Gastroesophageal sphincter (tissue), 3 donors: ENCODE measurements at regions not wholly inside any gene's neighbourhood (a gene's known extent, or its start where the extent isn't known, plus 50 kb on each side); places are given as distances from the start of the nearest gene placed in this dataset.
"Not testable (repeated sequence)": the region's sequence is repeated elsewhere in the genome, so short reads cannot be mapped to it uniquely, and the experiment has no call there.

Experiments used
- EP300 ChIP-seq: sonication (generic); formaldehyde crosslinking; IDR thresholded peaks from one replicate; pipeline ENCODE4 v1.6.1; 2017; ENCODE audit warnings: antibody characterized with exemption, mild to moderate bottlenecking
- POLR2A ChIP-seq, 2 donors: fragments of 450-650 bp; IDR thresholded peaks; one replicate each; pipeline ENCODE4 v1.6.1; 2017; ENCODE audit warnings: antibody characterized with exemption in 2 of 2, mild to moderate bottlenecking in 2 of 2, moderate library complexity in 1 of 2
- POLR2AphosphoS5 ChIP-seq: sonication (generic); formaldehyde crosslinking; IDR thresholded peaks from one replicate; pipeline ENCODE4 v1.6.1; 2017; ENCODE audit warnings: antibody characterized with exemption
- TF ChIP-seq, protein P1 (sequence below), 4 experiments: fragments of 200-600 bp in 2 of 4; fragments of 450-650 bp in 2 of 4; sonication (generic) in 1 of 4; IDR thresholded peaks; one replicate each; pipeline ENCODE4 v1.5.1; 2017 to 2019; ENCODE audit warnings: antibody characterized with exemption in 4 of 4, mild to moderate bottlenecking in 2 of 4, moderate library complexity in 2 of 4

DNA sequence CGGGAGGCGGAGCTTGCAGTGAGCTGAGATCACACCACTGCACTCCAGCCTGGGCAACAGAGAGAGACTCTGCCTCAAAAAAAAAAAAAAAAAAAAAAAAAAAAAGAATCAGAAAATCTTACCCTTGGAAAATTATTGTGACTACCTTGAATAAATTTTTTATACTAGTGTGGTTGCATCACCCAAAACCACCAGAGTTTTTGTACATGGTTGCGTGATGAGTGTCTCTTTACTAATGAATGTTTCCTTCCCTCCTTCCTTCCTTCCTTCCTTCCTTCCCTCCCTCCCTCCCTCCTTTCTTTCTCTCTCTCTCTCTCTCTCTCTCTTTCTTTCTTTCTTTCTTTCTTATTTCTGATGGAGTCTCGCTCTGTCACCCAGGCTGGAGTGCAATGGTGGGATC lies 653.4 kb downstream of the ETS1 start:
- TF ChIP-seq, protein P1, sequence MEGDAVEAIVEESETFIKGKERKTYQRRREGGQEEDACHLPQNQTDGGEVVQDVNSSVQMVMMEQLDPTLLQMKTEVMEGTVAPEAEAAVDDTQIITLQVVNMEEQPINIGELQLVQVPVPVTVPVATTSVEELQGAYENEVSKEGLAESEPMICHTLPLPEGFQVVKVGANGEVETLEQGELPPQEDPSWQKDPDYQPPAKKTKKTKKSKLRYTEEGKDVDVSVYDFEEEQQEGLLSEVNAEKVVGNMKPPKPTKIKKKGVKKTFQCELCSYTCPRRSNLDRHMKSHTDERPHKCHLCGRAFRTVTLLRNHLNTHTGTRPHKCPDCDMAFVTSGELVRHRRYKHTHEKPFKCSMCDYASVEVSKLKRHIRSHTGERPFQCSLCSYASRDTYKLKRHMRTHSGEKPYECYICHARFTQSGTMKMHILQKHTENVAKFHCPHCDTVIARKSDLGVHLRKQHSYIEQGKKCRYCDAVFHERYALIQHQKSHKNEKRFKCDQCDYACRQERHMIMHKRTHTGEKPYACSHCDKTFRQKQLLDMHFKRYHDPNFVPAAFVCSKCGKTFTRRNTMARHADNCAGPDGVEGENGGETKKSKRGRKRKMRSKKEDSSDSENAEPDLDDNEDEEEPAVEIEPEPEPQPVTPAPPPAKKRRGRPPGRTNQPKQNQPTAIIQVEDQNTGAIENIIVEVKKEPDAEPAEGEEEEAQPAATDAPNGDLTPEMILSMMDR (IDR thresholded peaks at IDR 0.05) = not testable (repeated sequence)
- not testable (repeated sequence) for TF ChIP-seq POLR2A (IDR thresholded peaks at IDR 0.05); EP300; POLR2AphosphoS5
